DND-41 (cell line): ENCODE measurements at regions not wholly inside any gene's neighbourhood (a gene's known extent, or its start where the extent isn't known, plus 50 kb on each side); places are given as distances from the start of the nearest gene placed in this dataset.

Experiments used
- ATAC-seq: fragments of 200-7000 bp; cut with Tn5 transposase; 3 replicates; pipeline ENCODE4 v1.9.1; 2021; ENCODE audit warnings: low read depth; ENCODE audit not compliant: insufficient read depth
- DNase-seq: peaks from one replicate; pipeline ENCODE4 v3.0.0-alpha.2; 2020
- H2AFZ ChIP-seq: 2 replicates; pipeline ENCODE4 v1.6.0; 2012; ENCODE audit warnings: low read depth, low read length
- H3K27ac ChIP-seq: 2 replicates; pipeline ENCODE4 v1.5.1; 2012; ENCODE audit warnings: low read length, inconsistent platforms
- H3K27me3 ChIP-seq: fragments of 200-600 bp; sonication (generic); 2 replicates; pipeline ENCODE4 v1.6.0; 2012; ENCODE audit warnings: low read length, mild to moderate bottlenecking, inconsistent platforms; ENCODE audit not compliant: insufficient read depth, poor library complexity
- H3K36me3 ChIP-seq: 2 replicates; pipeline ENCODE4 v1.5.1; 2012; ENCODE audit warnings: low read length, inconsistent platforms; ENCODE audit not compliant: insufficient read depth
- H3K4me1 ChIP-seq: 2 replicates; pipeline ENCODE4 v1.5.1; 2012; ENCODE audit warnings: mild to moderate bottlenecking, low read length; ENCODE audit not compliant: insufficient read depth
- H3K4me2 ChIP-seq: 2 replicates; pipeline ENCODE4 v1.6.0; 2012; ENCODE audit warnings: mild to moderate bottlenecking, moderate library complexity, low read length, inconsistent platforms; ENCODE audit not compliant: insufficient read depth
- H3K4me3 ChIP-seq, 2 experiments: fragments of 200-600 bp in 1 of 2; shearing (Covaris generic) in 1 of 2; 2 replicates each; pipeline ENCODE4 v1.5.1; 2012 to 2016; ENCODE audit warnings: inconsistent platforms in 2 of 2, low read length in 2 of 2, mild to moderate bottlenecking in 2 of 2, low read depth in 1 of 2, moderate library complexity in 1 of 2
- H3K79me2 ChIP-seq: 2 replicates; pipeline ENCODE4 v1.6.0; 2012; ENCODE audit warnings: low read length, inconsistent platforms; ENCODE audit not compliant: insufficient read depth
- H3K9ac ChIP-seq: 2 replicates; pipeline ENCODE4 v1.6.0; 2012; ENCODE audit warnings: low read depth, mild to moderate bottlenecking, inconsistent platforms, low read length, moderate library complexity
- H3K9me3 ChIP-seq: 2 replicates; pipeline ENCODE4 v1.5.1; 2012; ENCODE audit warnings: low read length, moderate library complexity, mild to moderate bottlenecking, inconsistent platforms; ENCODE audit not compliant: insufficient read depth, severe bottlenecking
- H4K20me1 ChIP-seq: 2 replicates; pipeline ENCODE4 v1.6.0; 2012; ENCODE audit warnings: low read length; ENCODE audit not compliant: insufficient read depth
- EZH2 ChIP-seq: IDR thresholded peaks from 3 replicates; pipeline ENCODE4 v1.6.1; 2012; ENCODE audit warnings: borderline replicate concordance, low read depth, mild to moderate bottlenecking, moderate library complexity, low read length, inconsistent platforms; ENCODE audit not compliant: severe bottlenecking
- TF ChIP-seq, protein P1 (sequence below): IDR thresholded peaks from 2 replicates; pipeline ENCODE4 v1.5.1; 2012; ENCODE audit warnings: borderline replicate concordance, low read length, moderate library complexity, mild to moderate bottlenecking; ENCODE audit not compliant: poor library complexity, severe bottlenecking; ENCODE audit errors: extremely low read depth

- no peak overlapping the region for H2AFZ ChIP-seq
- H3K9me3 ChIP-seq, result no peaks in the 10 kb centered on the region
- no peak for DNase-seq
- TF ChIP-seq, protein P1, sequence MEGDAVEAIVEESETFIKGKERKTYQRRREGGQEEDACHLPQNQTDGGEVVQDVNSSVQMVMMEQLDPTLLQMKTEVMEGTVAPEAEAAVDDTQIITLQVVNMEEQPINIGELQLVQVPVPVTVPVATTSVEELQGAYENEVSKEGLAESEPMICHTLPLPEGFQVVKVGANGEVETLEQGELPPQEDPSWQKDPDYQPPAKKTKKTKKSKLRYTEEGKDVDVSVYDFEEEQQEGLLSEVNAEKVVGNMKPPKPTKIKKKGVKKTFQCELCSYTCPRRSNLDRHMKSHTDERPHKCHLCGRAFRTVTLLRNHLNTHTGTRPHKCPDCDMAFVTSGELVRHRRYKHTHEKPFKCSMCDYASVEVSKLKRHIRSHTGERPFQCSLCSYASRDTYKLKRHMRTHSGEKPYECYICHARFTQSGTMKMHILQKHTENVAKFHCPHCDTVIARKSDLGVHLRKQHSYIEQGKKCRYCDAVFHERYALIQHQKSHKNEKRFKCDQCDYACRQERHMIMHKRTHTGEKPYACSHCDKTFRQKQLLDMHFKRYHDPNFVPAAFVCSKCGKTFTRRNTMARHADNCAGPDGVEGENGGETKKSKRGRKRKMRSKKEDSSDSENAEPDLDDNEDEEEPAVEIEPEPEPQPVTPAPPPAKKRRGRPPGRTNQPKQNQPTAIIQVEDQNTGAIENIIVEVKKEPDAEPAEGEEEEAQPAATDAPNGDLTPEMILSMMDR, result no peak
- no peak for TF ChIP-seq EZH2
- H3K79me2 ChIP-seq, result no peaks in the 10 kb centered on the region
- no peak overlapping the region for H3K4me3 ChIP-seq
- no peaks in the 10 kb centered on the region for H3K4me1 ChIP-seq
- ATAC-seq, result no peak
- H3K27ac ChIP-seq, result no peak overlapping the region
- H3K4me2 ChIP-seq, result no peak overlapping the region
- no peaks in the 10 kb centered on the region for H3K36me3 ChIP-seq
- peaks cover 14% of the 10 kb centered on the region for H3K27me3 ChIP-seq
- no peak overlapping the region for H3K9ac ChIP-seq
- H4K20me1 ChIP-seq, result peaks cover 3% of the 10 kb centered on the region; the same call in 1 of the 2 replicates
Measured at GRCh38 chr17:34714475-34715410, 135.4 kb downstream of the TMEM132E start.

DNA sequence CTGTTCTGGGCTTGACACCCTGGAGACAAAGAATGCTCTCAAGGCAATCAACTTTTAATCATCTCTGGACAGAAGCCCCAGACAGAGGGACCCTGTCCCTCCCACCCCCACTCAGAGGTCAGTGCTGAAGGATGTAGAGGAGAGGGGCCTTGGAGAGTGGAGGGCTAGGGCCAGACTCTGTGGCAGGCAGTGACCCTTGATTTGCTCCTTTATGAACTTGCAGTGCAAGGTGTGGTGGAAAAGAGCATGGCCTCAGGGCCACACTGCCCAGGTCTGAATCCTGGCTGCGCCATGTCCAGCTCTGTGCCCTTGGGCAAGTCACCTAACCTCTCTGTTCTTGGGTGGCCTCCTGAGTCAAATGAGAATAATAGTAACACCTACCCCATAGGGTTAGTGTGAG lies 134.3 kb downstream of the TMEM132E start:
- Histone ChIP-seq H3K79me2 (no peaks in the 10 kb centered on the region), H3K4me1 (no peaks in the 10 kb centered on the region), H3K4me2 (no peak overlapping the region), H3K27ac (no peak overlapping the region), H3K9me3 (no peaks in the 10 kb centered on the region), H2AFZ (no peak overlapping the region), H3K4me3 (no peak overlapping the region), H3K36me3 (no peaks in the 10 kb centered on the region), H3K27me3 (peaks cover 14% of the 10 kb centered on the region), H4K20me1 (peaks cover 3% of the 10 kb centered on the region; the same call in 1 of the 2 replicates), H3K9ac (no peak overlapping the region)
- DNase-seq (no peak), ATAC-seq (no peak)
- TF ChIP-seq, protein P1, result no peak
- no peak for TF ChIP-seq EZH2

GRCh38 chr17:34712481-34713195 lies 133.3 kb downstream of the TMEM132E start:
- Histone ChIP-seq H3K27me3 (peaks cover 14% of the 10 kb centered on the region), H3K36me3 (no peaks in the 10 kb centered on the region), H3K4me2 (no peak overlapping the region), H3K4me1 (no peaks in the 10 kb centered on the region), H3K9ac (no peak overlapping the region), H3K4me3 (no peak overlapping the region), H3K79me2 (no peaks in the 10 kb centered on the region), H2AFZ (no peak overlapping the region), H3K27ac (no peak overlapping the region), H3K9me3 (no peaks in the 10 kb centered on the region), H4K20me1 (peaks cover 3% of the 10 kb centered on the region; the same call in 1 of the 2 replicates)
- ATAC-seq (no peak), DNase-seq (no peak)
- TF ChIP-seq, protein P1, result no peak
- no peak for TF ChIP-seq EZH2
